ENCODE measurements at regions not wholly inside any gene's neighbourhood (a gene's known extent, or its start where the extent isn't known, plus 50 kb on each side); places are given as distances from the start of the nearest gene placed in this dataset.
"Not testable (repeated sequence)": the region's sequence is repeated elsewhere in the genome, so short reads cannot be mapped to it uniquely, and the experiment has no call there.

GRCh38 chr9:31045810-31046209 lies 1338.6 kb upstream of the ACO1 start:
- no peak for DNase-seq (ENCODE audit: low read depth in 2 of 2)

DNA sequence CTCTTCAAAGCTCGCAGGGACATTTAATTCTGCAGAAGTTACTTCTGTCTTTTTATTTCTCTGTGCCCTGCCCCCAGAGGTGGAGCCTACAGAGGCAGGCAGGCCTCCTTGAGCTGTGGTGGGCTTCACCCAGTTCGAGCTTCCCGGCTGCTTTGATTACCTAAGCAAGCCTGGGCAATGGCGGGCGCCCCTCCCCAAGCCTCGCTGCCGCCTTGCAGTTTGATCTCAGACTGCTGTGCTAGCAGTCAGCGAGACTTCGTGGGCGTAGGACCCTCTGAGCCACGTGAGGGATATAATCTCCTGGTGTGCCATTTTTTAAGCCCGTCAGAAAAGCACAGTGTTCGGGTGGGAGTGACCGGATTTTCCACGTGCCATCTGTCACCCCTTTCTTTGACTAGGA lies 1322.9 kb upstream of the ACO1 start:
- not testable (repeated sequence) for DNase-seq (ENCODE audit: low read depth in 2 of 2)

- no peak for DNase-seq (ENCODE audit: low read depth in 2 of 2)
Observed at GRCh38 chr9:31065691-31066090, 1318.8 kb upstream of the ACO1 start.

- DNase-seq (ENCODE audit: low read depth in 2 of 2), result no peak
Observed at GRCh38 chr9:31067418-31067817, 1317.0 kb upstream of the ACO1 start.

DNA sequence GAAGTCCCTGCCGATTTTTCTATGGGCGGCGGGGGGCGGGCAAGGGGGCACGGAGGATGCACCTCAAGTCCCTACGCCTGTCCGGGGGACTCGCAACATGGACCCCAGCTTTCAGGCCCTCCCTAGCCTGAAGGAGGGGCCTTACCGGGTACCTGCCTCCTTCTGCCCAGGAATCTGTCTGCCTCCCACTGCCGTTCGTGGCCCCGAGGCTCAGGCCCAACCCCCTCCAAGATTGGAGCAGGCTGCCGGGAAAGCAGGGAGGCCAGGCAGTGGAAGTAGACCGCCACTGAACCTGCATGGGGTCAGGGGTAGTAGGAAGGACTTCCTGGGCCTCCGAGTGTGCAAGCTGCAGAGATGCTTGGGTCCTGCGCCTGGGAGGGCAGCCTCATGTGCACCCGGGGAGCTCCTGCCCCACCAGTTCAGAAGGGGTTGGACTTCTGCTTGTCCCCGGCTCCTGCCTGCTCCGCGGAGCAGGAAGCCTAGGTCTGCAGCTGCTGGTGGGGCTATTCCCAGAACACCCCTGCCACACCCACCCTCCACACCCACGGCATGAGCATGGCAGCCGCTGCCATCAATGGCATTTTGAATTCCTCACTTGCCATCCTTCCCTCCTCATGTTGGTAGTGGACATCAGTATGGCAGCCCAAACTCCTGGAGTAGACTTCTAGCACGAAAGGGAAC lies 1312.7 kb upstream of the ACO1 start:
- no peak for DNase-seq (ENCODE audit: low read depth in 2 of 2)

- no peak for DNase-seq (ENCODE audit: low read depth in 2 of 2)
Observed at GRCh38 chr9:31078175-31078574, 1306.3 kb upstream of the ACO1 start.

DNA sequence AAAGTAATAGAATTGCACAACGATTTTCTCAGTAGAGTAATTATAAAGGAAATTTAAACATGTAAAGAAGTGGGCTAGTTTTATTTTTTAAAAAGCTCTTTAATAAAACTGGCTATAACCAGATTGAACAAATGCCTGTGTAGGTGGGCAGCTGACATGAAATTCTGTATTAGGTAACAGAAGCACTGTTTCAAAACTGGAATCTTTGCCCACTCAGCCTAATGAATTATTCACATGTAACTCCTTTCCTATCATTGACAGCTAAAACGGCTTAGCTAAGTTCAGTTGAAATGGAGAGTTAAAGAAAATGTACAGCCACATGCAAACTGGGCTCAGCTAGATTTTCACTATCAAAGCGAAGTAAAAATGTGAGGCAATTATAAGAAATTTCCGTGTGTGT lies 1300.1 kb upstream of the ACO1 start:
- DNase-seq (ENCODE audit: low read depth in 2 of 2), result no peak

- DNase-seq (ENCODE audit: low read depth in 2 of 2), result no peak
Observed at GRCh38 chr9:31089549-31090221, 1294.8 kb upstream of the ACO1 start.

DNA sequence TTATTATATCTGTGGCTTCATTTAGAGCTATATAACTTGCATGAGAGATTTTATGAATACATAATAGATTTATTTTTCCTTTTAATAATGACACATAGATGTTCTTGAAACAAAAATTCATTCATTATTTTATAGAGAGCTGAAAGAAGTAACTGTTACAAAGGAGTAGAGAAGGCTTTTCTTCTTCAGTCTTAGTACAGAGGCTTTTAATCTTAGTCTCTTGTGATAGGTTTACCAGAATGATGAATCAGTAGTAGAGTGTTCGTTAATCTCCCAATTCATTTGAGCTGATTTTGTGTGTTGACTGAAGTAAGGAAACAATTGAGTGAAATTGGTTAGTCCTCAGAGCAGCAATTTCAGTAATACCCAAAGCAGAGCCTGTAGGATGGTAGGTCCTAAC lies 1284.1 kb upstream of the ACO1 start:
- DNase-seq (ENCODE audit: low read depth in 2 of 2), result no peak

- DNase-seq (ENCODE audit: low read depth in 2 of 2), result no peak
Observed at GRCh38 chr9:31103836-31104235, 1280.6 kb upstream of the ACO1 start.

GRCh38 chr9:31104249-31104648 lies 1280.2 kb upstream of the ACO1 start:
- no peak for DNase-seq (ENCODE audit: low read depth in 2 of 2)

- DNase-seq (ENCODE audit: low read depth in 2 of 2), result no peak
Observed at GRCh38 chr9:31112491-31112890, 1272.0 kb upstream of the ACO1 start.

- DNase-seq (ENCODE audit: low read depth in 2 of 2), result no peak
Observed at GRCh38 chr9:31114346-31114745, 1270.1 kb upstream of the ACO1 start.

GRCh38 chr9:31119890-31120454 lies 1264.5 kb upstream of the ACO1 start:
- DNase-seq (ENCODE audit: low read depth in 2 of 2), result peak; percentile 1 to 13

GRCh38 chr9:31124389-31124788 lies 1260.1 kb upstream of the ACO1 start:
- DNase-seq (ENCODE audit: low read depth in 2 of 2), result no peak

GRCh38 chr9:31135567-31135966 lies 1248.9 kb upstream of the ACO1 start:
- DNase-seq (ENCODE audit: low read depth in 2 of 2), result no peak

GRCh38 chr9:31136524-31136923 lies 1247.9 kb upstream of the ACO1 start:
- DNase-seq (ENCODE audit: low read depth in 2 of 2), result no peak

- no peak for DNase-seq (ENCODE audit: low read depth in 2 of 2)
Observed at GRCh38 chr9:31137176-31138160, 1247.0 kb upstream of the ACO1 start.

GRCh38 chr9:31140316-31140715 lies 1244.1 kb upstream of the ACO1 start:
- no peak for DNase-seq (ENCODE audit: low read depth in 2 of 2)

GRCh38 chr9:31142456-31142855 lies 1242.0 kb upstream of the ACO1 start:
- DNase-seq (ENCODE audit: low read depth in 2 of 2), result no peak

DNA sequence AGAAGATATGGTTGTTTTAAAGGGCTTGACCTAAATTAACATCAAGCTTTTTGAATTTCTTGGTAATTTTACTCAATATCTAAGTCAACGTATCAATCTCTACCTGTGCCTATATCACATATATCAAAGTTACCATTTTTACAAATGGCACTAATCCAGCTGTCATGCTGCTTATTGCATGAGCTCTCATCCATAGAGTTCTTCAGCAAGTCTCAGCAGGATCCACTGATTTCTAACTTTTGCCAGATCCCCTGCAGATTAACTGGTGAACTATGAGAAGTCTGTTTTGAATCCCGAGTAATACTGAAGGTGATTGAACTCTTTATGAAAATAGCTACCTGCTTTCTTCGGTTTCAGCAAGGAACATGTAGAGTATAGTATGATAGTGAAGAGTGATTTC lies 1239.8 kb upstream of the ACO1 start:
- no peak for DNase-seq (ENCODE audit: low read depth in 2 of 2)

GRCh38 chr9:31146485-31147166 lies 1237.8 kb upstream of the ACO1 start:
- no peak for DNase-seq (ENCODE audit: low read depth in 2 of 2)

Measured in stimulated activated CD4-positive, alpha-beta T cell treated with anti-CD3 and anti-CD28 coated beads, Interleukin-1b, Interleukin-23, amount 100 ng/mL, for 4 hours (primary cell).